SK-N-SH (cell line): ENCODE measurements at regions not wholly inside any gene's neighbourhood (a gene's known extent, or its start where the extent isn't known, plus 50 kb on each side); places are given as distances from the start of the nearest gene placed in this dataset.

ENCODE experiments used
- CTCF ChIA-PET: fragments of 300-600, 350-600 bp; formaldehyde crosslinking; extraction: SDS; loops from one replicate; lab custom pipeline; 2021; lab: Yijun Ruan, JAX
- POLR2A ChIA-PET: fragments of 350-600 bp; sonication (Branson Sonifier 250); formaldehyde crosslinking; extraction: SDS; loops from one replicate; lab custom pipeline; 2020; ENCODE audit warnings: antibody characterized with exemption, inconsistent platforms; lab: Yijun Ruan, JAX
- DNase-seq: peaks from one replicate; pipeline ENCODE4 v3.0.0; 2012
- H2AFZ ChIP-seq: fragments of 200-600 bp; sonication (generic); 2 replicates; pipeline ENCODE4 v1.8.1; 2016; ENCODE audit warnings: antibody characterized with exemption, mild to moderate bottlenecking, low read depth
- H3F3A ChIP-seq: fragments of 200-600 bp; sonication (generic); replicated peaks from 2 replicates; pipeline ENCODE3; 2016; ENCODE audit warnings: antibody characterized with exemption, mild to moderate bottlenecking; ENCODE audit not compliant: insufficient read depth
- H3K27ac ChIP-seq, 2 experiments: fragments of 200-500 bp in 1 of 2; fragments of 200-600 bp in 1 of 2; sonication (Bioruptor generic) in 1 of 2; sonication (generic), shearing (Covaris generic) in 1 of 2; 2 replicates each; pipeline versions ENCODE4 v1.5.1 to v1.6.1; 2014 to 2016; ENCODE audit warnings: low read depth in 2 of 2, inconsistent platforms in 1 of 2, low read length in 1 of 2, mild to moderate bottlenecking in 1 of 2, mixed read lengths in 1 of 2
- H3K27me3 ChIP-seq: fragments of 200-600 bp; sonication (generic), shearing (Covaris generic); 2 replicates; pipeline ENCODE4 v1.6.1; 2016; ENCODE audit warnings: mixed run types; ENCODE audit not compliant: insufficient read depth
- H3K36me3 ChIP-seq, 2 experiments: fragments of 200-500 bp in 1 of 2; fragments of 200-600 bp in 1 of 2; sonication (Bioruptor generic) in 1 of 2; sonication (generic) in 1 of 2; replicated peaks in 1 of 2; 2 replicates each; pipeline versions ENCODE3 to v1.5.1; 2014 to 2016; ENCODE audit warnings: low read length in 1 of 2, mild to moderate bottlenecking in 1 of 2; ENCODE audit not compliant: insufficient read depth in 2 of 2, control insufficient read depth in 1 of 2
- H3K4me1 ChIP-seq, 2 experiments: fragments of 200-500 bp in 1 of 2; fragments of 200-600 bp in 1 of 2; sonication (Bioruptor generic) in 1 of 2; sonication (generic), shearing (Covaris generic) in 1 of 2; 2 replicates each; pipeline versions ENCODE4 v1.5.1 to v1.6.1; 2014 to 2016; ENCODE audit warnings: low read depth in 1 of 2, low read length in 1 of 2, mixed run types in 1 of 2; ENCODE audit not compliant: insufficient read depth in 2 of 2, control insufficient read depth in 1 of 2
- H3K4me2 ChIP-seq: fragments of 200-600 bp; sonication (generic), shearing (Covaris generic); 2 replicates; pipeline ENCODE4 v1.6.1; 2017; ENCODE audit warnings: mixed run types
- H3K4me3 ChIP-seq, 2 experiments: fragments of 200-500 bp in 1 of 2; fragments of 200-600 bp in 1 of 2; sonication (Bioruptor generic) in 1 of 2; sonication (generic), shearing (Covaris generic) in 1 of 2; 2 replicates each; pipeline versions ENCODE4 v1.5.1 to v1.8.1; 2014 to 2016; ENCODE audit warnings: low read depth in 2 of 2, inconsistent platforms in 1 of 2, low read length in 1 of 2, mild to moderate bottlenecking in 1 of 2, mixed read lengths in 1 of 2, moderate library complexity in 1 of 2
- H3K79me2 ChIP-seq: fragments of 200-600 bp; sonication (generic); 2 replicates; pipeline ENCODE4 v1.8.1; 2017; ENCODE audit warnings: mild to moderate bottlenecking; ENCODE audit not compliant: insufficient read depth
- H3K9ac ChIP-seq: fragments of 200-600 bp; sonication (generic); 2 replicates; pipeline ENCODE4 v1.6.1; 2017; ENCODE audit warnings: mixed run types
- H3K9me2 ChIP-seq: fragments of 200-600 bp; sonication (generic); 2 replicates; pipeline ENCODE4 v1.6.1; 2017; ENCODE audit warnings: mixed run types
- H3K9me3 ChIP-seq: fragments of 200-600 bp; sonication (generic); 2 replicates; pipeline ENCODE4 v1.6.1; 2017; ENCODE audit warnings: mixed run types, mild to moderate bottlenecking, moderate library complexity
- H4K20me1 ChIP-seq: fragments of 200-600 bp; sonication (generic); 2 replicates; pipeline ENCODE4 v1.6.1; 2017; ENCODE audit warnings: mild to moderate bottlenecking, mixed run types; ENCODE audit not compliant: insufficient read depth
- CTCF ChIP-seq: fragments of 200-600 bp; sonication (generic); IDR thresholded peaks from 2 replicates; pipeline ENCODE4 v1.6.1; 2017; ENCODE audit warnings: antibody characterized with exemption, mild to moderate bottlenecking, moderate library complexity
- EZH2phosphoT487 ChIP-seq: fragments of 200-600 bp; sonication (generic); IDR thresholded peaks from 2 replicates; pipeline ENCODE4 v1.6.1; 2017; ENCODE audit warnings: low read depth, mixed run types, mild to moderate bottlenecking, antibody characterized with exemption, moderate library complexity, borderline replicate concordance
- FOSL2 ChIP-seq: IDR thresholded peaks from 2 replicates; pipeline ENCODE4 v1.4.0; 2012; ENCODE audit warnings: low read depth, mild to moderate bottlenecking, moderate library complexity, borderline replicate concordance
- IRF3 ChIP-seq: fragments of 150-350 bp; IDR thresholded peaks from 2 replicates; pipeline ENCODE4 v1.6.1; 2016; ENCODE audit warnings: mild to moderate bottlenecking, low read depth, low read length
- MEF2A ChIP-seq: IDR thresholded peaks from 2 replicates; pipeline ENCODE4 v1.4.0; 2012; ENCODE audit warnings: low read depth, borderline replicate concordance
- POLR2AphosphoS5 ChIP-seq: IDR thresholded peaks from 2 replicates; pipeline ENCODE4 v1.6.1; 2012; ENCODE audit warnings: low read depth, low read length
- RAD21 ChIP-seq: IDR thresholded peaks from 2 replicates; pipeline ENCODE4 v1.6.1; 2012; ENCODE audit warnings: mild to moderate bottlenecking, low read length
- RCOR1 ChIP-seq: fragments of 150-350 bp; IDR thresholded peaks from 2 replicates; pipeline ENCODE4 v1.6.1; 2017; ENCODE audit warnings: antibody characterized with exemption, low read length
- TAF1 ChIP-seq: IDR thresholded peaks from 2 replicates; pipeline ENCODE4 v1.6.1; 2012; ENCODE audit warnings: low read depth, mild to moderate bottlenecking, low read length, moderate library complexity, borderline replicate concordance
- TCF12 ChIP-seq: IDR thresholded peaks from 2 replicates; pipeline ENCODE4 v1.4.0; 2012
- WGBS: methylation state at CpG from one replicate; pipeline ENCODE4 v1.1.6; 2017; ENCODE audit warnings: low lambda C conversion rate; 5-methylcytosine and 5-hydroxymethylcytosine counted together
- TF ChIP-seq, protein P1 (sequence below): IDR thresholded peaks from 2 replicates; pipeline ENCODE4 v1.4.0; 2012; ENCODE audit warnings: low read depth
- TF ChIP-seq, protein P2 (sequence below): fragments of 150-350 bp; IDR thresholded peaks from 2 replicates; pipeline ENCODE4 v1.6.1; 2017; ENCODE audit warnings: antibody characterized with exemption, low read length, low read depth, borderline replicate concordance

DNA sequence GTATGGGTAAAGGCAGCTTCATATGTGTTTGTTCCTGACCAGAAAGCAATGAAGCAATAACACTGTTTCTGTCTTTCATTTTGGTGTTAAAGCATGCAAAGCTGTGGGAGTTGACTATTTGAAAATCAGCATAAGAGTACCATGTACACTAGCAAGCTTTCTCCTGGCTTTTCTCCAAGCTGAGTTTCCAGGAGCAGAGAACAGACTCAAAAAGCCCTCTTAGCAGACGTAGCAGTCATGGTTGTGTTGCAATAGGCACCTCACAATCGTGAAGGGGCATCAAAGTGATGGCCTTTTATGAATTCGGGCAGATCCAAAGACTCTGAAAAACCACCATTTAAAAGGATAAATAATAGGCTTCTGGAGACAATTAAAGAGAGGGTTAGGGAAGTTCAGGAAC lies 159.7 kb downstream of the PTGER3 start (continued):
- TF ChIP-seq IRF3: no peak
- no peak for TF ChIP-seq POLR2AphosphoS5
- no peak for TF ChIP-seq CTCF
- TF ChIP-seq, protein P1, sequence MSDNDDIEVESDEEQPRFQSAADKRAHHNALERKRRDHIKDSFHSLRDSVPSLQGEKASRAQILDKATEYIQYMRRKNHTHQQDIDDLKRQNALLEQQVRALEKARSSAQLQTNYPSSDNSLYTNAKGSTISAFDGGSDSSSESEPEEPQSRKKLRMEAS: no peak
- TF ChIP-seq, protein P2, sequence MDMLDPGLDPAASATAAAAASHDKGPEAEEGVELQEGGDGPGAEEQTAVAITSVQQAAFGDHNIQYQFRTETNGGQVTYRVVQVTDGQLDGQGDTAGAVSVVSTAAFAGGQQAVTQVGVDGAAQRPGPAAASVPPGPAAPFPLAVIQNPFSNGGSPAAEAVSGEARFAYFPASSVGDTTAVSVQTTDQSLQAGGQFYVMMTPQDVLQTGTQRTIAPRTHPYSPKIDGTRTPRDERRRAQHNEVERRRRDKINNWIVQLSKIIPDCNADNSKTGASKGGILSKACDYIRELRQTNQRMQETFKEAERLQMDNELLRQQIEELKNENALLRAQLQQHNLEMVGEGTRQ: no peak
- TF ChIP-seq, all 33 proteins: peak for 0

DNA sequence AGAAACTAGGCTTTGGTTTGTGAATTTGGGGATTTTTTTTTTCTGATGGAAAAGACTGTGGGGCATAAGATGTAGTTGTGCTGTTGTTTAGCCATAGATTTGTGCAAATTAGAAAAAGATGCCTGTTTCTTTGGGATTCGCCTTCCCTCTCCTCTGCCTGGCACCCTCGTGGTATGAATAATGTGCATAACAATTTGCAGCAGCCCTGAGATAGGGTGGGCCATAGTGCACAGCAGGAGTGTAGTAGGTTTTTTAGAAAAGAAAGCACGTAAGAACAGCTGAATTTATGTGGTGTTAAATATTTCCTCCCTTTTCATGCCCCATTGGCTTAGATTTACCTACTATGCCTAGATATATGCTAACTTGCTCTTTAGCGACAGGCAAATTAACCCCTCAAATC lies 158.9 kb downstream of the PTGER3 start:
- POLR2A ChIA-PET: no interaction called here
- no peak for TF ChIP-seq FOSL2
- no peak for TF ChIP-seq EZH2phosphoT487
- no peak for TF ChIP-seq MEF2A
- no peak for TF ChIP-seq RAD21
- no peak for TF ChIP-seq TAF1
- TF ChIP-seq RCOR1: no peak
- TF ChIP-seq TCF12: no peak
- TF ChIP-seq, protein P1: no peak
- TF ChIP-seq, all 33 proteins: peak for 0
- no peaks in the 10 kb centered on the region for H3K9me3 ChIP-seq
- H3F3A ChIP-seq: no peaks in the 10 kb centered on the region
- no peaks in the 10 kb centered on the region for H4K20me1 ChIP-seq
- H3K4me2 ChIP-seq: no peak overlapping the region
- WGBS: 67% methylated on average over 4 of the region's 4 CpGs
- H3K9ac ChIP-seq: no peak overlapping the region
- CTCF ChIA-PET: no interaction called here
- DNase-seq: no peak
- H3K4me1 ChIP-seq: peaks cover 0 to 16% of the 10 kb centered on the region in 2 experiments; a peak in 2 of 4 replicates
- no peak overlapping the region for H3K4me3 ChIP-seq
- H3K27me3 ChIP-seq: no peaks in the 10 kb centered on the region
- no peaks in the 10 kb centered on the region for H3K9me2 ChIP-seq
- H3K27ac ChIP-seq: no peak overlapping the region
- no peaks in the 10 kb centered on the region for H3K36me3 ChIP-seq
- no peaks in the 10 kb centered on the region for H3K79me2 ChIP-seq
- H2AFZ ChIP-seq: no peak overlapping the region
